NCI-H748 treated with DMSO at 0.1 percent for 48 hours (cell line): ENCODE measurements at regions not wholly inside any gene's neighbourhood (a gene's known extent, or its start where the extent isn't known, plus 50 kb on each side); places are given as distances from the start of the nearest gene placed in this dataset.

Source experiments
- DNase-seq: peaks from one replicate; lab custom pipeline; 2025; lab: John Stamatoyannopoulos, UW

DNA sequence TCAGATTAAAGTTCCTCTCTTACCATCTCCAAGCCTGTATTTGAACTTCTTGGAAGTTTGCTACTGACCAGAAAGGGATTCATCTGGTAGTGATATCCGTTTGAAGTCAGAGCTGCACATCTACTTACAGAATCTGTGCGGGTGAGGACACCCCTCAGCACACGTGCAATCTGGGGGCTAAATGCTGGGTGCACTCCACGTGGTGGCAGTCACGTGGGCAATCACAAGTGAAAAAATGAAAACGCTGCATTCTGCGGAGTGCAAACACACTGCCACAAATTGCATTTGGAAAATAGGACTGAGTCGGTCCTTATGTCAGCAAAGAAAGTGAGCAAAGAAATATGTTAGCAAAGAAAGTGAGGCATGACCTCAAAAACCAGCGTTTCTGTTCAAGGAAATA is 76.1 kb upstream of the GYPC start:
- DNase-seq = no peak

DNA sequence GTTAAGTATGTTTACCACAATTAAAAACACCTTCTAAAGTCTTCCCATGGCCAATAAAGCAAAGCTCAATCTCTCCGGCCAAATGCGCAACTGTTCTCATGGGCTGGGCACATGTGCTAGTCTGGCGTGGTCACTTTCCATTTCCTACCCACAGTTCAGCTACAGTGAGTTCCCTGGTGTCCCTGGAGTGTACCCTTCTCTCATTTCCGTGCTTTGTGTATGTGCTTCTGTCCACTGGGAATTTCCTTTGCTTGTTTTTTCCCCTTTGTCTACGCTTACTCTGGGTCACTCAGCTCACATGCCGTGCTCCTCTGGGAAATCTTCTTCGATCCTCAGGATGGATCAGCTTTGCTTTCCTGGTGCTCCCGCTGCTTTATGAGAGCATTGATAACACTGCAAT is 69.6 kb upstream of the GYPC start:
- DNase-seq = no peak

DNA sequence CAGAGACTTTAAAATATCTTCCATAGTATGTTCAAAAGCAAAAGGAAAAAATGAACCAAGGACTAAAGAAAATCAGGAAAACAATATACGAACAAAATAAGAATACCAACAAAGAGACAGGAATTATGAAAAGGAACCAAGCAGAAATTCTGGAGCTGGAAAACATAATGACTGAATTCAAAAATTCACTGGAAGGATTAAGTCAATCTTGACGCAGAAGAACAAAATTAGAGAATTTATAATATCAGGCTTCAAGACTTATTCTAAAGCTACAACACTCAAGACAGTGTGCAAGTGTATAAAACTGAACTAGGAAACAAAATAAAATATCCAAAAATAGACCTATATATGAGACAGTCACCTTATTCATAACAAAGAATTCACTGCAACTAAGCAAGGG is 56.9 kb upstream of the GYPC start:
- no peak for DNase-seq

DNA sequence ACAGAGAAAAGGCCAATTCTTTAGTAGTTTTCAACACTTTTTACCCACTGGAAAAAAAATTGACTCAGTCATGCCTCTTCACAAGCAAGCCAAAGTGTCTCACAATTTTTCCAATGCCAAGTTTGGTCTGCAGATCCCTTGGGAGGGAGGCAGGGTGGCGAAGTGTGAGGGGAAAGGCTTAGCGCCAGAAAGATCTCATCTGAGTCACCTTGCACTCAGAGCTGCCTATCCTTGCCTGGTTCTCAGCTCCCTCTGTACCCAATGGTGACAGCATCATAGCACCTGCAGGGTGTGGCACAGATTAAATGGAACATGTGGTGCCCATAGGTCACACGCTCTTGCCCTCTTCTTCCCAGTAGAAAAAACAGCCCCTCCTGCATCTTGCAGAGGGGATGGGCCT is 55.2 kb upstream of the GYPC start:
- DNase-seq = no peak

DNA sequence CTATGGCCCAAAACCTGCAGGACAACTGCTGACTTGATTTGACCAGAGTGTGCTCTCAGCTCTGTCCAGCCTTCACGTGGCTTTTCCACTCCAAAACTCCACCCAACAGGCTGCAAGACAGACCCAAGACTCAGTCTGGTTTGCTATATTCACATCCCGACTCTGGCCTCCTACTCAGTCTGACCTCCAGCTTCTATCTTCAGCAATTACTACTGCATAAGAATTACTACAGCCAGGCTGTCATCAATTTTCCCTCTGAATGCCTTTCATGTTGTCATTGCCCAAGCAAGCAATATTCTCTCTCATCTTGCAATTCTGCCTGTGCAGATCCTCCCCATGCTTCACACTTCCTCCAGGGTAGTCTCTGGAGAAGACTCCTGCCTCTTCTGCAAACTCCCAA is 53.6 kb upstream of the GYPC start:
- DNase-seq = no peak
